NCI-H1417 (cell line): ENCODE measurements at regions not wholly inside any gene's neighbourhood (a gene's known extent, or its start where the extent isn't known, plus 50 kb on each side); places are given as distances from the start of the nearest gene placed in this dataset.

Experiments used
- DNase-seq, 3 experiments: peaks; one replicate each; lab custom pipeline; 2025; lab: John Stamatoyannopoulos, UW

GRCh38 chr7:130930681-130931080, 196.7 kb upstream of the KLF14 start:
- DNase-seq: no peak

GRCh38 chr7:130931423-130931822, 197.4 kb upstream of the KLF14 start:
- no peak for DNase-seq

- DNase-seq: no peak
Observed at GRCh38 chr7:130932088-130932487, 198.1 kb upstream of the KLF14 start.

- no peak for DNase-seq
Observed at GRCh38 chr7:130932667-130933432, 198.8 kb upstream of the KLF14 start.

GRCh38 chr7:130933919-130934318, 199.9 kb upstream of the KLF14 start:
- no peak for DNase-seq

GRCh38 chr7:130935564-130936157, 201.7 kb upstream of the KLF14 start:
- DNase-seq: no peak

- DNase-seq: no peak
Observed at GRCh38 chr7:130936202-130936931, 202.4 kb upstream of the KLF14 start.

- DNase-seq: no peak
Observed at GRCh38 chr7:130937016-130937415, 203.0 kb upstream of the KLF14 start.

- no peak for DNase-seq
Observed at GRCh38 chr7:130937830-130938229, 203.8 kb upstream of the KLF14 start.

- no peak for DNase-seq
Observed at GRCh38 chr7:130938661-130939060, 204.7 kb upstream of the KLF14 start.

- peak in 1 of 3 experiments; percentile 8 for DNase-seq
Observed at GRCh38 chr7:130939321-130940095, 205.5 kb upstream of the KLF14 start.

- DNase-seq: no peak
Observed at GRCh38 chr7:130940326-130940725, 206.3 kb upstream of the KLF14 start.

- no peak for DNase-seq
Observed at GRCh38 chr7:130940907-130941306, 206.9 kb upstream of the KLF14 start.

GRCh38 chr7:130941322-130942210, 207.6 kb upstream of the KLF14 start:
- DNase-seq: no peak

GRCh38 chr7:130942211-130942964, 208.4 kb upstream of the KLF14 start:
- no peak for DNase-seq

- no peak for DNase-seq
Observed at GRCh38 chr7:130943336-130943901, 209.4 kb upstream of the KLF14 start.

GRCh38 chr7:130943981-130944380, 210.0 kb upstream of the KLF14 start:
- no peak for DNase-seq

- no peak for DNase-seq
Observed at GRCh38 chr7:130944997-130945396, 211.0 kb upstream of the KLF14 start.

GRCh38 chr7:130945411-130945811, 211.4 kb upstream of the KLF14 start:
- no peak for DNase-seq

- DNase-seq: no peak
Observed at GRCh38 chr7:130946114-130946513, 212.1 kb upstream of the KLF14 start.
